NCI-H748 treated with DMSO at 0.1 percent for 48 hours (cell line): ENCODE measurements at regions not wholly inside any gene's neighbourhood (a gene's known extent, or its start where the extent isn't known, plus 50 kb on each side); places are given as distances from the start of the nearest gene placed in this dataset.

Source experiments
- DNase-seq: peaks from one replicate; lab custom pipeline; 2025; lab: John Stamatoyannopoulos, UW

GRCh38 chr5:54645882-54646355 is 128.4 kb downstream of the SNX18 start:
- no peak for DNase-seq

DNA sequence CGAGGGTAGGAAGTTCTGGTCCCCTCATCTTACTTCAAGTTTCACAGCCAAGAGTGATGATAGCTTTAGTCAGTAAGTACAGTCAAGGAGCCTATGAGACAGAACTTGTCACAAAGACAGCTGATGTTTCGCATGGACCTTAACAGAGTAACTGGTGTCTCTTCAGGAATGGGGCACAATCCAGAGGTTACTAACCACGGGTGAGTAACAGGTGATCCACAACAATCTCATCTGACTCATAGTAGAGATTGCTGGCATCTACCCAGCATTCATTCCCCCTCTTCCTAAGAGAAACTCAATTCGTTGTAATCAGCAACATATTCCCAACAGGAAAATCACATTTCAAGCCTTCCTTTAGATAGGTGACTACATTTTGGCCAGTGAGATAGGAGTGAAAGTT is 126.7 kb downstream of the SNX18 start:
- no peak for DNase-seq

GRCh38 chr5:54643685-54644106 is 126.1 kb downstream of the SNX18 start:
- DNase-seq: no peak

- no peak for DNase-seq
These were observed 122.1 kb downstream of the SNX18 start for GRCh38 chr5:54639621-54640020.

- DNase-seq: no peak
These were observed 120.5 kb downstream of the SNX18 start for GRCh38 chr5:54638106-54638505.

DNA sequence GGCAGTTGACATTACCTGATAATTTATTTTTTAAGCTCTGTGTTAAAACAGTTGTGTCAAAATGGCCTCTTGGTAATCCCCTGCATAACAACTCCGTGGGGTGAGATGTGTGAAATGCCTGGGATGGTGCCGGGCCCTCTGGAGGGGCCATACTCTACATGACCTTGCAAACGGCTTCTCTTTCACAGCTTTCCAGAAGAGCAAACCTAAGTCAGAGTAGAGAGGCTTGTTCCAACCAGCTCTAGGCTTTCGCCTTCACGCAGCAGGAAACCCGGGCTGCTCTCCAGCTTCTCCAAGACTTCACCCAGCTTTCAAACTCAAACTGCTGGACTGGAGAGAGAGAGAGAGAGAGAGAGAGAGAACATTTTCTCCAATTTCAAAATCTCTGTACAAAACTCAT is 120.1 kb downstream of the SNX18 start:
- DNase-seq: no peak

GRCh38 chr5:54634089-54634488 is 116.5 kb downstream of the SNX18 start:
- no peak for DNase-seq

DNA sequence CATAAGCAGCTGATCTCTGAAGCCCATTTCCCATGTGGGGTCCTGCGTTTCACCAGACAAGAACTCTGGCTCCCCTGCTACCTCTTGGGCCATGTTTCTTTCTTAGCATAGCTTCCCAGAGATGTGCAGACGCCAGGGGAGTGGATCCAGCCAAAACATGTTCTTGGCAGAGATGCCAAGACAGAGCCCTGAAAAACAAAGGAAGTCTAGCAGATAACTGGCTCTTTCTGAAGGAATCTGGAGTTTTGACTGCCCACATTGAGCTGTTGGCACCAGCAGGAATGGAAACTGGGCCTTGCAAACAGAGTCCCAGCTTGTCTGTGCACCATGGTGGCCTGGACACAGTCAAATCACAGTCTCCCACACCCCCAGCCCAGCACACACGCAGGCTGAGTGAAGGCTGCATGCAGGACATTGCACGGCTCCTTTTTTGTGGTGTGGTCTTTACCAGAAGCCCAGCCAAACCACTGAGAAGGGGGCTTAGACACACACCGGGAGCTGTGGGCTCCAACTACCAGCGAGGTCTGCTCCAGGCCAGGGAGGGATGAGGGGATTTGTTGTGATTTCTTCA is 114.7 kb downstream of the SNX18 start:
- DNase-seq: no peak

- no peak for DNase-seq
These were observed 113.3 kb downstream of the SNX18 start for GRCh38 chr5:54630738-54631359.

DNA sequence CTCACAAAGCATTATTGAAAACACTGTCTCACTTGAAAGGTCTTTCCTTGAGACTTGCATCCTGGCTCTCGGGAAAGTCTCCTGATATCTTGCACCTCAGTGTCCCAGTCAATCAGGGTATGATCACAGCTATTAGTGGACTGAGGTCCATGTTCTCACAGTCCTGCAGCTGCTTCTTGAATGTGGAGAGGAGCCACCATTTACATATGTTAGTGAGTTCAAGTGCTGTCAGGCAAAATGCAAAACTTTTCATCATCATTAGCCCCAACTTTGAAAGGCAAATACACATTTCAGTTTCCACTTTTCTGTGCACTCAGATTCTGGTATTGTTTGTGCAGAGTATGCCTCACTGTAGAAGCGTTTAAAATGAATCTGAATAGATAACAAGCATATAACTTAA is 111.6 kb downstream of the SNX18 start:
- DNase-seq: no peak

DNA sequence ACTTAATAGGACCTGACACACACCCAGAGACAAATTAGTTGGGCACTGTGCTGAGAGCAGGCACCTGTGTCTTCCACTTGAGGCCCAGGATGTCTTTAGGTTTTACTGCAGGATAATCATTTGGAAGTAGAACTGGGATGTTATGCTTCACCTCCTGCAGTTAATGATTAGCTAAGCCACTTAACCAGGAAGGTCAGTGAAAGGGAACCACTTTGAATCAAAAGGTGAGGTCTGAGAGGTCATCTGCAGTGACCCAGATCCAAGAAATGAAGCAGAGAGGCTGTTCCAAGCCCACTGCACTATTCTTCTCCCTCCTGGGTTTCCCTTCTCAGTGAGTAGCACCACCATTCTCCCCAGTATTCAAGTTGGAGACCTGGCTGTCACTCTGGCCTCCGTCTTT is 110.5 kb downstream of the SNX18 start:
- DNase-seq: no peak

DNA sequence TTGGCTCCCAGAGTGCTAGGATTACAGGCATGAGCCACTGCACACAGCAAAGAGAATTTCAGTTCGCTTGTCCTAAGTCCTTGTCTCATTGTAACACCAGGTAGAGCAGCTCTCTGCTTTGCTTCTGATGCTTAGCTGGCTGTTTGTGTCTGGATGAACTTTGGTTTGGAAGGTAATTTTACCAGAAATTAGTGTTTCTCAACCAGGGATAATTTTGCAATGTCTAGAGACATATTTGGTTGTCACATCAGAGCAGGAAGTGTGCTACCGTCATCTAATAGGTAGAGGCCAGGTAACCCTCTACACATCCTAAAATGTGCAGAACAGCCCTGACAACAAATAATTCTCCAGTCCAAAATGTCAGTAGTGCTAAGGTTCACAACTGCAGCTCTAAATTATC is 108.8 kb downstream of the SNX18 start:
- DNase-seq: no peak

DNA sequence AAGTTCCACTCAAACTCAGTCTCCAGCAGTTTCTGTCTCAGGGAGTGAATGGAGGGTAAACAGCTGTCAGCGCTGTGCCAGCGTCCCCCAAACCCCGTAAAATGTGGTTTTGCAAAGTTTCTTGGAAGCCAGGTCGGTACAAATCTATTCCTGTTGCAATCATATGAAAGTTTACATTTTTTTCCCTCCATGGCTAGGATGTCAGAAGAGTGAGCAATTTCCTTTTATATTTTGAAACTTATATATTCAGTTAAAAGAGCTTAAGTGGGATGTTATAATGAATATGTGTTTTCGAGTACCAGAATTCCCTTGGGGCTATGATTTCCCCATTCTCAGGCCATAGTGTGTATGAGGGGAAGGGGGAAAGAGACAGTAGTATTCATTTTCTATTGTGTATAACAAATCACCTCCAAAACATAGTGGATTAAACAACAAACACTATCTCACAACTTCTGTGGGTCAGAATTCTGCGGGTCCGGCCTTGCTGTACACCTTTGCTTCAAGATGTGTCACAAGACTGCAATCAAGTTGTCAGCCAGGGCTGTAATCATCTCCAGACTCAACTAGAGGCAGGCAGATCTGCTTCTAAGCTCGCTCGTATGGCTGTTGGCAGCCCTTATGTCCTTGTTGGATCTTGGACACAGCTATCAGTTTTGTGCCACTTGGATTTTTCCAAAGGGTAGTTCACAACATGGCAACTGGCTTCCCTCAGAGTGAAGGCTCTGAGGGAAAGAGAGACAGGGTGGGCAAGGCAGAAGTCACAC is 107.4 kb downstream of the SNX18 start:
- DNase-seq: no peak

DNA sequence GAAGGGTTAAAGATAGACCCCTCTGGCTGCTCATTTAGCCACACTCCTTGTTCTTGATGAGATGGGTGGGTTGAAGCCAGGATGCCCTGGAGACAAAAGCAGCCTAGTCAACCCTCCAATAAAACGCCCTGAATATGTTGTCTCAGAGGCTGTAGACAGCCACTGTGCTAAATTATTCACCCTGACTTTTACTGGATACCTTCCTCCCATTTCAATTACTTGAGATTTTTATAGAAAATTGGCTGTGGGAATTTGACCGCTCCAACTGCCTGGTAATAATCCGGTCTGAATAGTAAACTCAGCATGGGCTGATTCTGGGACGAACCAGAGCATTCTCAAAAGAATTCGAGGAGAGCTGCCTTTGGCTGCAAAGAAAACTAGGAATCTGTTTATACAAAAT is 104.2 kb downstream of the SNX18 start:
- DNase-seq: no peak

DNA sequence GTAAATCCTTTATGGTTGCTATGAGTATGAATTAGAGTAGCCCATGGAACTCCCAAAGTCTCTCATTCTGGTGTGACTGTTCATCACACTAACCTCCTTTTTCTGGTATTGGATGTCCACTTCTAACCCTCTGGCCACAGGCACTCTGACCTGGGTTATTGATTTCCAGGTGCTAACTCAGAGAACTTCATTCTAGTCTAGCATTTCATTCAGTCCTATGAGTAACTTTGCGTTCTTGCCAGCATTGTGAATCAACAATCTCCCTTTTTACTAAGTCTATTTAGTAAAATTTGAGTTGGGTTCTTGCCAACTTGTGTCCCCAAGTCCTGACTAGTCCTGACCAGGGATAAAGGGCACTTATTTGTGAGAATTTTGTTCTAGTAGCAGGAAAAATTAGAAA is 103.5 kb downstream of the SNX18 start:
- no peak for DNase-seq

DNA sequence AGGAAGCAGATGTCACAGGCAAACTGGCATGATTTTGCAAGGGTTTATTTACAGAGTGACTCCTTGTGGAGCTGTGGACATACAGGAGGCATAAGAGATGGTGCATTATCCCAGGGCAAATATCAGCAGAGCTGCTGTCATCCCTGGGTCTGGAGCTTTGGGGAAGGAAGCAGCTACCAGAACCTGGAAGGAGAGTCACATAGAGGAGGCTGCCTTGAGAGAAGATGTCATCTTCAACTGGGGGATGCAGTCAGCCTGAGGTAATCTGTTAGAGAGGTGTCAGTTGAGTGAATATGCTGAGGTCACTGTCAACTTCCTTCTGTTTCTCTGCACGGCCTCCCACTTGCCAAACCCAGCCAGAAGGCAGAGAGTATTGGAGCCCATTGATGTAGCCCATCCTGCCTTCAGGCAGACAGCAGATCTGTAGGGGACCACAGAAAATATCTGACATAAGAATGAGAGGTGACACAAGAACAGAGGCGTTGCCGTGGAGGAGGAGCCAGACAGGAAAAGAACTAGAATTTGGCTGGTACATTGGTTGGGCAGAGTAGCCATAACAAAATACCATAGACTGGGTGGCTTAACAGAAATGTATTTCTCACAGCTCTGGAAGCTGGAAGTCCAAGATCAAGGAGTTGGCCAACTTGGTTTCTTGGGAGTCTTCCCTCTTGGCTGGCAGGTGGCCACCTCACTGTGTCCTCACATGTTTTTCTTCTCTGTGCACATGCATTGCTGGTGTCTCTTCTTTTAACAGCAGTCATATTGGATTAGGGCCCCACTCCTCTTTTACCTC is 102.8 kb downstream of the SNX18 start:
- DNase-seq: no peak

GRCh38 chr5:54619731-54620130 is 102.2 kb downstream of the SNX18 start:
- no peak for DNase-seq

DNA sequence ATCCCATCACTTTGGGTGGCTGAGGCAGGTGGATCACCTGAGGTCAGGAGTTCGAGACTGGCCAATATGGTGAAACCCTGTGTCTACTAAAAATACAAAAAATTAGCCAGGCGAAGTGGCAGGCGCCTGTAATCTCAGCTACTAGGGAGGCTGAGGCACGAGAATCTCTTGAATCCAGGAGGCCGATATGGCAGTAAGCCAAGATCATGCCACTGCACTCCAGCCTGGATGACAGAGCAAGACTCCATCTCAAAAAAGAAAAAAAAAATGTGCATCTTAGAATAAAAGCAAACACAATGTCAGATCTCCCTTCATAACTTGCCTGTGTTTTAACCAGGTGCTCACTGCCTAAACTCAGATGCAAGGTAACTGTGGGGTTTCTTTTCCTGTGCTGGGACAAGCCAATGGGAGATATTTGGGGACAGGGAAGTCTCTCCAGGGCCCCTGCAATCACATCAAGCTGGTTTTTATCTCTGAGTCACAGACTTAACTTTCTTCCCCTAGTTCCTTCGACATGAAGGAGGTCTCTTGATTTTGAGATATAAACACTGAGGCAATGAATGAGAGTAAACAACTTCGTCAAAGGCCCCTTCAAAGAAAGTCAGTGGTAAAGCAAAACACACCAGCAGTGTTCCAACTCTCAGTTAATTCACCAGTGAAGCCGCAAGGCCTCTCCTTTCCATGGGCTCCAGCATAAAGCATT is 99.1 kb downstream of the SNX18 start:
- DNase-seq: no peak

GRCh38 chr5:54616031-54616430 is 98.5 kb downstream of the SNX18 start:
- DNase-seq: no peak

DNA sequence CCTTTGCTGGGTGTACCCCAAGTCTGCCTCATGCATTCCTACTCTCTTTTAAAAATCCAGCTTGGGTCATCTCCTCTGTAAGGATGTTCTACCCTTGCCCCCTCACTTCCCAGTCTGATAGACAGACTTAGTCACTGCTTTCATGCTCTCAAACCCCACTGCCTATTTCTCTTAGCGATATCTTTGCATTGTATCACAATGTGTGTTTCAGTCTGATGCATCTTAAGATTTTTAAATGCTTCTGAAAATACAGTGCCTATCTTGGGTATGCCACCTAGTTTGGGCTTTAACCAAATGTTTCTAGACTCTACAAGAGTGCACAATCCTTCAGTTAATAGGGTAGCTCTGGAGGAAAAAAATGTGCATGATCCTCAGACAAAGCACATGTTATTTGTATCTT is 97.8 kb downstream of the SNX18 start:
- DNase-seq: no peak

DNA sequence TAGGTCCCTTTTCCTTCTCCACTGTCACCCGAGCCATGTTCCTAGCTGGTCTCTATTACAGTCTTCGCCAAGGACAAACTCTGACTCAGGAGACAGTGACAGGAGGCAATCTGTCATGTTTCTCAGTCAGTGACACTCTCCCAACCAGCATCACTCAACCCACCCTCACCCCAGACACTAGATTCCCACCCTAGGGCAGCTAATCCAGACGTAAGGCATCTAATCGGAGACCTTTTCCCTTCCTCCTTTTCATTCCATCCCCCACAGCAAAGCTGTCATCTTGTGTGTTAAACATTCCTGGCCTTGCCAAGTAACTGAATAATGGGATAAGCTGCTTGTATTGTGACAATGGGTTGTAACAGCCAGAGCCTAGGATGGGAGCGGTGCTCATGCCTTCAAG is 95.2 kb downstream of the SNX18 start:
- no peak for DNase-seq
